Breast epithelium (tissue), 3 donors: ENCODE measurements at regions not wholly inside any gene's neighbourhood (a gene's known extent, or its start where the extent isn't known, plus 50 kb on each side); places are given as distances from the start of the nearest gene placed in this dataset.
"Not testable (repeated sequence)": the region's sequence is repeated elsewhere in the genome, so short reads cannot be mapped to it uniquely, and the experiment has no call there.

Source experiments
- CTCF ChIP-seq, 3 donors: fragments of 450-650 bp; IDR thresholded peaks; one replicate each; pipeline ENCODE4 v1.5.1; 2016 to 2017; ENCODE audit warnings: antibody characterized with exemption in 3 of 3, mild to moderate bottlenecking in 3 of 3, moderate library complexity in 3 of 3
- POLR2A ChIP-seq: fragments of 450-650 bp; IDR thresholded peaks from one replicate; pipeline ENCODE4 v1.6.1; 2016; ENCODE audit warnings: antibody characterized with exemption, mild to moderate bottlenecking, moderate library complexity
- POLR2AphosphoS5 ChIP-seq, 3 donors: sonication (generic); formaldehyde crosslinking; IDR thresholded peaks; one replicate each; pipeline ENCODE4 v1.6.1; 2017; ENCODE audit warnings: antibody characterized with exemption in 3 of 3

GRCh38 chr17:53464396-53464795, 358.3 kb upstream of the KIF2B start:
- TF ChIP-seq CTCF (IDR thresholded peaks at IDR 0.05); POLR2AphosphoS5 (IDR thresholded peaks at IDR 0.05); POLR2A: not testable (repeated sequence)
